Gastroesophageal sphincter (tissue), 3 donors: ENCODE measurements at regions not wholly inside any gene's neighbourhood (a gene's known extent, or its start where the extent isn't known, plus 50 kb on each side); places are given as distances from the start of the nearest gene placed in this dataset.

Source experiments
- CTCF ChIP-seq, 4 experiments: fragments of 200-600 bp in 2 of 4; fragments of 450-650 bp in 2 of 4; sonication (generic) in 1 of 4; IDR thresholded peaks; one replicate each; pipeline ENCODE4 v1.5.1; 2017 to 2019; ENCODE audit warnings: antibody characterized with exemption in 4 of 4, mild to moderate bottlenecking in 2 of 4, moderate library complexity in 2 of 4
- EP300 ChIP-seq: sonication (generic); formaldehyde crosslinking; IDR thresholded peaks from one replicate; pipeline ENCODE4 v1.6.1; 2017; ENCODE audit warnings: antibody characterized with exemption, mild to moderate bottlenecking
- POLR2A ChIP-seq, 2 donors: fragments of 450-650 bp; IDR thresholded peaks; one replicate each; pipeline ENCODE4 v1.6.1; 2017; ENCODE audit warnings: antibody characterized with exemption in 2 of 2, mild to moderate bottlenecking in 2 of 2, moderate library complexity in 1 of 2
- POLR2AphosphoS5 ChIP-seq: sonication (generic); formaldehyde crosslinking; IDR thresholded peaks from one replicate; pipeline ENCODE4 v1.6.1; 2017; ENCODE audit warnings: antibody characterized with exemption

DNA sequence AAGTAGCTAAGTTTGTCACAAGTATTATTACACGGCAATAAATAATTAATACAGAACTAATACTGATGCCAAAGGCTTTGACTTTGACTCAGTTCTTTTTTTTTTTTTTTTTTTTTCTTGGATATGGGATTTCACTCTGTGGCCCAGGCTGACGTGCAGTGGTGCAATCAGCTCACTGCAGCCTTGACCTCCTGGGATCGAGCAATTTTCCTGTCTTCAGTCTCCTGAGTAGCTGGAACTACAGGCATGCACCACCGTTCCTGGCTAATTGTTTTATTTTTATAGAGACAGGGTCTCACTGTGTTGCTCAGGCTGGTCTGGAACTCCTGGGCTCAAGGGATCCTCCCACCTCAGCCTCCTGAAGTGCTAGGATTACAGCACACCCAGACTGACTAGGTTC, 284.5 kb downstream of the SS18 start:
- TF ChIP-seq CTCF (IDR thresholded peaks at IDR 0.05) (no peak), EP300 (no peak), POLR2AphosphoS5 (no peak), POLR2A (IDR thresholded peaks at IDR 0.05) (no peak)
